ENCODE measurements at regions not wholly inside any gene's neighbourhood (a gene's known extent, or its start where the extent isn't known, plus 50 kb on each side); places are given as distances from the start of the nearest gene placed in this dataset.

DNA sequence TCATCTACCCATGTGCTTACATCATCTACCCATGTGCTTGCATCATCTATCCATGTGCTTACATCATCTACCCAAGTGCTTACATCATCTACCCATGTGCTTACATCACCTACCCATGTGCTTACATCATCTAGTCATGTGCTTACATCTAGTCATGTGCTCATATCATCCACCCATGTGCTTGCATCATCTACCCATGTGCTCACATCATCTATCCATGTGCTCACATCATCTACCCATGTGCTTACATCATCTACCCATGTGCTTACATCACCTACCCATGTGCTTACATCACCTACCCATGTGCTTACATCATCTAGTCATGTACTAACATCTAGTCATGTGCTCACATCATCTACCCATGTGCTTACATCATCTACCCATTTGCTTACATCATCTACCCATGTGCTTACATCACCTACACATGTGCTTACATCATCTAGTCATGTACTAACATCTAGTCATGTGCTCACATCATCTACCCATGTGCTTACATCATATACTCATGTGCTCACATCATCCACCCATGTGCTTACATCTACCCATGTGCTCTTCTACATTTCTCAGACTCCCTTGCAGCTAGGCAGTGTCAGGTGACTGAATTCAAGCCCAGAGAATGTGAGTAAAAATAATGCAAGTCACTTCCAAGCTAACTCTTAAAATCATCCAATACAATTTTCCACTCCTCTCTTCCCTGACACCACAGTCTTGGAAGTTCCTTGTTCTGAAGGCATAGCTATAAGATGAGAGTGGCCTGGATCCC, 196.8 kb downstream of the CBLN1 start:
- no peak overlapping the region for H3K4me3 ChIP-seq
- no peaks in the 10 kb centered on the region for H3K4me1 ChIP-seq (replicated peaks)
- no peak overlapping the region for H3K27ac ChIP-seq
- DNase-seq (ENCODE audit: low read depth in 1 of 2, low spot score in 2 of 2), result no peak
- no peaks in the 10 kb centered on the region for H3K27me3 ChIP-seq (replicated peaks)
- no peaks in the 10 kb centered on the region for H3K9me3 ChIP-seq (replicated peaks)
- H3K36me3 ChIP-seq, result no peaks in the 10 kb centered on the region

DNA sequence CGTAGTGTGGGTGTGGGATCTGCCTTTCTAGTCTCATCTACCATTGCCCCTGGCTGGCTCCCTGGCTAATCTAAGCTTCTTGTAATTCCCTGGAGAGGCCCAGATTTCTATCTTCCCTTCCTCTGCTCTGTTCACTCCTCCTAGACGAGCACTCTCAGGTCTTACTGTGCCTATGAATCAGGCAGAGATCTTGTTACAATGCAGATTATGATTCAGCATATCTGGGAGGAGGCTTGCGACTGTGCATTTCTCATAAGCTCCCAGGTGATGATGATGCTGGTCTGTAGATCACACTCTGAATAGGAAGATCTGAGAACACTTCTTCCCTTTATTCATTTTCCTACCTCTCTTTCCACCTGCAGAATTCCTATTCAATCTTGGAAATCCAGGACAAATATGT, 200.1 kb downstream of the CBLN1 start:
- H3K9me3 ChIP-seq (replicated peaks), result no peaks in the 10 kb centered on the region
- H3K27ac ChIP-seq, result no peak overlapping the region
- no peaks in the 10 kb centered on the region for H3K4me1 ChIP-seq (replicated peaks)
- no peak overlapping the region for H3K4me3 ChIP-seq
- H3K27me3 ChIP-seq (replicated peaks), result no peaks in the 10 kb centered on the region
- DNase-seq (ENCODE audit: low read depth in 1 of 2, low spot score in 2 of 2), result no peak
- no peaks in the 10 kb centered on the region for H3K36me3 ChIP-seq

DNA sequence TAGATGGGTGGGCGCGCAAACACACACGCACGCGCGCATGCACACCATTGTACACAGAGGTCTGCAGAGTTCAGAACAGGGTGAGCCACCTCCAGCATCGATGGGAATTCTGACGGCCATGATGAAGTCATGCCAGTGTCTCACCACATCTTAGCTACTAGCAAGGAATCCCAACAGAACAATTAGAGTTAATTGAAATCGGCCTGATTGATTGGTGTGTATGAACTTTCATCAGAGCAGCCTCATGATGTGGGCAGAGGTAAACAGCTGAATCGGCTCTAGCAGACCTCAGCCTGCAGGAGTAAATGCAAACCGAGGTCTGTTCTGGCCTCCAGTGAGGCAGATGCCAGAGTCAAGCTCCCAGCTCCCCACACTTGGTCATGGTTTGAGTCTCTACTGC, 200.6 kb downstream of the CBLN1 start:
- DNase-seq (ENCODE audit: low read depth in 1 of 2, low spot score in 2 of 2), result no peak
- H3K4me3 ChIP-seq, result no peak overlapping the region
- H3K36me3 ChIP-seq, result no peaks in the 10 kb centered on the region
- H3K27me3 ChIP-seq (replicated peaks), result no peaks in the 10 kb centered on the region
- no peak overlapping the region for H3K27ac ChIP-seq
- no peaks in the 10 kb centered on the region for H3K4me1 ChIP-seq (replicated peaks)
- H3K9me3 ChIP-seq (replicated peaks), result no peaks in the 10 kb centered on the region

DNA sequence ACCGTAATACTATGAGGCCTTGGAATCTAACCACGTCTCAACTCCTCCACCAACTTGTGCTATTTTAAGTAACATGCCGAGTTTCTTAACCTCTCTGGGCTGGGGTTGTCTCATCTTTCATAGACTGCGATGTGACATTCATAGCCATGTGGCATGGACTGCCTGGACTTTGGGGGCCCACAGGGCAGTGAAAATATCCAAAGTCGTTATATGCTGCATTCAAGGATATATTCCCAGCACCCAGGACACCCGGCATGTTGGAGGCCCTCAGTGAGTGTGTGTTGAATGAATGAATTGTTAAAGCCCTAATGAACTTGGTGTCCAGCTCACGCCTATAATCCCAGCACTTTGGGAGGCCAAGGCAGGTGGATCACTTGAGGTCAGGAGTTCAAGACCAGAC, 203.1 kb downstream of the CBLN1 start:
- Histone ChIP-seq H3K4me1 (replicated peaks) (no peaks in the 10 kb centered on the region), H3K27me3 (replicated peaks) (no peaks in the 10 kb centered on the region), H3K27ac (no peak overlapping the region), H3K36me3 (no peaks in the 10 kb centered on the region), H3K4me3 (no peak overlapping the region), H3K9me3 (replicated peaks) (no peaks in the 10 kb centered on the region)
- DNase-seq (ENCODE audit: low read depth in 1 of 2, low spot score in 2 of 2), result no peak

GRCh38 chr16:49078104-49078503, 203.5 kb downstream of the CBLN1 start:
- H3K9me3 ChIP-seq (replicated peaks), result no peaks in the 10 kb centered on the region
- H3K4me1 ChIP-seq (replicated peaks), result no peaks in the 10 kb centered on the region
- no peak overlapping the region for H3K4me3 ChIP-seq
- no peaks in the 10 kb centered on the region for H3K36me3 ChIP-seq
- no peaks in the 10 kb centered on the region for H3K27me3 ChIP-seq (replicated peaks)
- no peak for DNase-seq (ENCODE audit: low read depth in 1 of 2, low spot score in 2 of 2)
- H3K27ac ChIP-seq, result no peak overlapping the region

DNA sequence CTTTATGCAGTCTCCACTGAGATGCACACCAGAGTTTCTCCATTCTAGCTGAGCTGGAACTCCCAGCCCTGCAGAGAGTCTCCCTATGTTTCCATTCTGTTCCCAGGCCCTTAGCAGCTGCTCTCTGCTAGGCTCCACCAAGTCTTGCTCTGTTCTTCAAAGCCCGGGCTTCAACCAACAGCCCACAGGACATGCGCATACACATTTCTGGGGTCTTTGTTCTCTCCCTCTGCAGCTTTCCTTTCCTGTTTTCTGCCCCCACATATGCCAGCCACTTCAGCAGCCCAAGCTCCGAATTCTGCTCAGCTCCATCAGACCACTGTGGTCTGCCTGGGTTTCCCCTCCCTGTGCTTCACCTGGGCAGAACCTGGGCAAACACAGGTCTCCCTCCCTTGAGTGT, 205.9 kb downstream of the CBLN1 start:
- DNase-seq (ENCODE audit: low read depth in 1 of 2, low spot score in 2 of 2), result no peak
- H3K27me3 ChIP-seq (replicated peaks), result no peaks in the 10 kb centered on the region
- H3K4me1 ChIP-seq (replicated peaks), result no peaks in the 10 kb centered on the region
- H3K36me3 ChIP-seq, result no peaks in the 10 kb centered on the region
- H3K4me3 ChIP-seq, result no peak overlapping the region
- no peak overlapping the region for H3K27ac ChIP-seq
- H3K9me3 ChIP-seq (replicated peaks), result no peaks in the 10 kb centered on the region

DNA sequence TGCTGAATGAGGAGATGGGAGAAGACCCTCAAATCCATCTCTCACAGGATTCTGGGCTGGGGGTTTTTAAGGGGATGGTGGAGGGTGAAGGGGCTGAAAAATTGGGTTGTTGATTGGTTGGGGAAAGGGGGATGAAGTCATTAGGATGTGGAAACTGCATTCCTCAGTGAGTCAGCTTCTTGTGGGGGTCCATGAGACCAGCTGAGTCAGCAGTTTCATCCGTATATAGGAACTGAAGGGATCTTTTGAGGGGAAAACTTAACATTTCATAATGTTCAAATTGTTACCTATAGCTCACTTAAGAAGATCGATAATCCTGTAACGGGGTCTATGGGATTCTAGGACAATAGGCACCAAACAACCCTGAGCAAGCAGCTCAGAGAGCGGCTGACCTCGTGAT, 213.4 kb downstream of the CBLN1 start:
- no peak overlapping the region for H3K27ac ChIP-seq
- no peaks in the 10 kb centered on the region for H3K9me3 ChIP-seq (replicated peaks)
- no peaks in the 10 kb centered on the region for H3K27me3 ChIP-seq (replicated peaks)
- H3K4me3 ChIP-seq, result no peak overlapping the region
- H3K4me1 ChIP-seq (replicated peaks), result no peaks in the 10 kb centered on the region
- no peak for DNase-seq (ENCODE audit: low read depth in 1 of 2, low spot score in 2 of 2)
- no peaks in the 10 kb centered on the region for H3K36me3 ChIP-seq

DNA sequence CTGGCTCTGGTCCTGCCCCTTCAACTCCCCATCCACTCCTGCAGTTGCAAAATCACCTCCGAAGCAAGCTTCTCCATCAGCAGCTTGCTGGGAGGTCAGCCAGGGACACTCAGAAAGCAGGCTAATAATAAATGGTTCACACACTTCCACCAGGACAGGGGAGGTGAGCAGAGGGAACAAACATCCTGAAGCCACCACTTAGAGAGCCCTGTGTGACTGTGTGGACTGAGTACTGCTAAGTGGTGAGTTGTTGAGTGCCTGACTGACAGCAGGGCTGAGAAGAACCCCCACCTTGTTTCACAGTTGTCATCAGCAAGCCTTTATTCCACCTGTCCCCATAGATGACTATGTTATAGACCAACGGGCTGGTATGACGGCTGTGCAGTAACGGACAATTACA, 213.9 kb downstream of the CBLN1 start:
- DNase-seq (ENCODE audit: low read depth in 1 of 2, low spot score in 2 of 2), result no peak
- H3K4me1 ChIP-seq (replicated peaks), result no peaks in the 10 kb centered on the region

GRCh38 chr16:49061137-49061714, 220.4 kb downstream of the CBLN1 start:
- no peak for DNase-seq (ENCODE audit: low read depth in 1 of 2, low spot score in 2 of 2)
- no peaks in the 10 kb centered on the region for H3K27me3 ChIP-seq (replicated peaks)
- no peak overlapping the region for H3K27ac ChIP-seq
- no peaks in the 10 kb centered on the region for H3K4me1 ChIP-seq (replicated peaks)
- H3K4me3 ChIP-seq, result no peak overlapping the region
- H3K36me3 ChIP-seq, result no peaks in the 10 kb centered on the region
- no peaks in the 10 kb centered on the region for H3K9me3 ChIP-seq (replicated peaks)

More for the DNA sequence above, 213.9 kb downstream of the CBLN1 start:
- Histone ChIP-seq H3K9me3 (replicated peaks) (no peaks in the 10 kb centered on the region), H3K27ac (no peak overlapping the region), H3K27me3 (replicated peaks) (no peaks in the 10 kb centered on the region), H3K36me3 (no peaks in the 10 kb centered on the region), H3K4me3 (no peak overlapping the region)

DNA sequence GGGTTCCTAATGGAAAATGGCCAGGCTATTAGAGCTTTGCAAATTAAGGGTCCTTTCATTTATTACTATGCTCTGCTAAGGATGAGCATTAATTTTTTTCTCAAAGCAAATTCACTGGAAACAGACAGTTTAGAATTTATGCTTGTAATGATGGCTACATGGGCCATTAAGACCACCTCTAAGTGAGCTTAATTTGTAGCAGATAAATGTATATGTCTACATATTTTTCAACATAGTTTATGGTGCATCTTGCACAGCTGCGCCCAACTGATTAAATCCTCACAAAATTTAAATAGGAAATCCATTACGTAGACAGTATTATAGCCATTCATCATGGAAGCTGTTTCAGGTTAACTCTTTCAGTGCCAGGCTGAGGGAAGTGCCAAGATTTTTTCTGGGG, 220.9 kb downstream of the CBLN1 start:
- no peak overlapping the region for H3K4me3 ChIP-seq
- no peaks in the 10 kb centered on the region for H3K4me1 ChIP-seq (replicated peaks)
- H3K36me3 ChIP-seq, result no peaks in the 10 kb centered on the region
- no peak for DNase-seq (ENCODE audit: low read depth in 1 of 2, low spot score in 2 of 2)
- H3K9me3 ChIP-seq (replicated peaks), result no peaks in the 10 kb centered on the region
- H3K27me3 ChIP-seq (replicated peaks), result no peaks in the 10 kb centered on the region
- no peak overlapping the region for H3K27ac ChIP-seq

DNA sequence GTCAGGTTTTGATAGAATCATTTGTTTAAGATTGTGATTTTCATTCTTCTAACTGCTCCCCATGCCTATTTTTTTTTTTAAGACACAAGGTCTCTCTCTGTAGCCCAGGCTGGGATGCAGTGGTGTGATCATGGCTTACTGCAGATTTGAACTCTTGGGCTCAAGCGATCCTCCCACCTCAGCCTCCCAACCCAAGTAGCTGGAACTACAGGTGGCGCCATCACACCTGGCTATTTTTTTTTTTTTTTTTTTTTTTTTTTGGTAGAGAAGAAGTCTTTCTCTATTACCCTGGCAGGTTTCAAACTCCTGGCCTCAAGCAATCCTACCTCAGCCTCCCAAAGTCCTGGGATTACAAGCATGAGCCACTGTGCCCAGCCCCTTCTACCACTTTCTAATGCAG, 223.3 kb downstream of the CBLN1 start:
- Histone ChIP-seq H3K27me3 (replicated peaks) (0 out of 2 replicates have a peak, but pooled peaks cover 1% of the 10 kb centered on the region), H3K9me3 (replicated peaks) (no peaks in the 10 kb centered on the region), H3K36me3 (no peaks in the 10 kb centered on the region), H3K27ac (no peak overlapping the region), H3K4me3 (no peak overlapping the region), H3K4me1 (replicated peaks) (no peaks in the 10 kb centered on the region)
- no peak for DNase-seq (ENCODE audit: low read depth in 1 of 2, low spot score in 2 of 2)

- DNase-seq (ENCODE audit: low read depth in 1 of 2, low spot score in 2 of 2), result no peak
- Histone ChIP-seq H3K36me3 (no peaks in the 10 kb centered on the region), H3K4me1 (replicated peaks) (no peaks in the 10 kb centered on the region), H3K4me3 (no peak overlapping the region), H3K9me3 (replicated peaks) (no peaks in the 10 kb centered on the region), H3K27ac (no peak overlapping the region), H3K27me3 (replicated peaks) (0 out of 2 replicates have a peak, but pooled peaks cover 3% of the 10 kb centered on the region)
These were observed 223.7 kb downstream of the CBLN1 start for GRCh38 chr16:49057936-49058335.

DNA sequence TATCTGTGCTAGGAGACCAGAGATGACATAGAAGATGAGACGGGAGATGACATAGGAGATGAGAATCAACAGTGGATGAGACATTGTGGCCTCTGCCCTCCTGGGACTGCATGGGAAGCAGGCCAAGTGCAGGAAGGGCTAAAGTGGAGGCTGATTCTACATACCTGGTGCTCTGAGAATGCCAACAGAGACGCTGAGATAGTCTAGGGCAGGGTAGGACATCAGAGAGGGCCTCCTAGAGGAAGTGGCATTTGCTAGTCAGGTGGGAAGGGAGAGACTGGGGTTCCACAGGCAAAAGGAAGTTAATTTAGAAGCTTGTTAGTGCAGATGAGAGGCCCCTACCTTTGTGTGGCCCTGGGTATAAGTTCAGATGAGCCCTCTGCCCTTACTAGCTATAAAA, 224.2 kb downstream of the CBLN1 start:
- Histone ChIP-seq H3K27me3 (replicated peaks) (0 out of 2 replicates have a peak, but pooled peaks cover 3% of the 10 kb centered on the region), H3K4me3 (no peak overlapping the region), H3K4me1 (replicated peaks) (no peaks in the 10 kb centered on the region), H3K27ac (no peak overlapping the region), H3K9me3 (replicated peaks) (no peaks in the 10 kb centered on the region), H3K36me3 (no peaks in the 10 kb centered on the region)
- DNase-seq (ENCODE audit: low read depth in 1 of 2, low spot score in 2 of 2), result no peak

DNA sequence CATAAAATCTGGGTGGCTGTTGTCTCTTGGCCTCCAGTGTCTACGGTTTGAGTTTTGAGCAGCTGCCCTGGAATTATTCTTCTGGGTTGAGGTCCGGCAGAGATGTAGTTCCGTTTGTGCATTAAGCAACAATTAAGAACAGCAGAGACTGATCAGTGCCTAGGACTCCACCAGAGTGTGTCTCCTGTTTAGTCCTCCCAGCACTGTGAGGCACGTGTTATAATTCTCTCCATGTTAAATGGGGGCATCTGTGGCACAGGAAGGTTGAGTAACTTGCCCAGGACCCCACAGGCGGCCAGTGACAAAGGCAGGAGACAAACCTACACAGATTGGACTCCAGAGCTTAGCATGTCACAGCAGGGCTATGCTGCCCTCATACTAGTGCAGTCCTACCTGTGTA, 225.1 kb downstream of the CBLN1 start:
- 0 out of 2 replicates have a peak, but pooled peaks cover 3% of the 10 kb centered on the region for H3K27me3 ChIP-seq (replicated peaks)
- no peaks in the 10 kb centered on the region for H3K36me3 ChIP-seq
- H3K4me3 ChIP-seq, result no peak overlapping the region
- H3K9me3 ChIP-seq (replicated peaks), result no peaks in the 10 kb centered on the region
- no peak overlapping the region for H3K27ac ChIP-seq
- no peaks in the 10 kb centered on the region for H3K4me1 ChIP-seq (replicated peaks)
- no peak for DNase-seq (ENCODE audit: low read depth in 1 of 2, low spot score in 2 of 2)
